Upper lobe of left lung (tissue), 6 donors: ENCODE measurements at regions not wholly inside any gene's neighbourhood (a gene's known extent, or its start where the extent isn't known, plus 50 kb on each side); places are given as distances from the start of the nearest gene placed in this dataset.

ENCODE experiments used
- ATAC-seq, 2 donors: fragments of 200-7000 bp; cut with Tn5 transposase; one replicate each; pipeline ENCODE4 v1.9.1; 2022; ENCODE audit warnings: mild to moderate bottlenecking in 2 of 2, moderate library complexity in 2 of 2; ENCODE audit not compliant: low FRiP score in 2 of 2
- DNase-seq, 2 donors: peaks; one replicate each; pipeline ENCODE4 v3.0.0-alpha.2; 2019 to 2020
- H3K27ac ChIP-seq, 4 donors: fragments of 200-600 bp; sonication (generic); one replicate each; pipeline ENCODE4 v1.5.1; 2016 to 2019
- H3K27me3 ChIP-seq, 4 donors: fragments of 200-600 bp; sonication (generic); one replicate each; pipeline ENCODE4 v1.5.1; 2017 to 2019
- H3K36me3 ChIP-seq, 4 donors: fragments of 200-600 bp; sonication (generic); one replicate each; pipeline ENCODE4 v1.5.1; 2016 to 2019
- H3K4me1 ChIP-seq, 4 donors: fragments of 200-600 bp; sonication (generic); one replicate each; pipeline ENCODE4 v1.5.1; 2018 to 2019
- H3K4me3 ChIP-seq, 4 donors: fragments of 200-600 bp; sonication (generic); one replicate each; pipeline ENCODE4 v1.5.1; 2017 to 2019; ENCODE audit warnings: mild to moderate bottlenecking in 2 of 4, moderate library complexity in 1 of 4
- H3K9me3 ChIP-seq, 4 donors: fragments of 200-600 bp; sonication (generic); one replicate each; pipeline ENCODE4 v1.5.1; 2018 to 2019
- EP300 ChIP-seq, 4 donors: sonication (generic); formaldehyde crosslinking; IDR thresholded peaks; one replicate each; pipeline ENCODE4 v1.5.1; 2017; ENCODE audit warnings: antibody characterized with exemption in 4 of 4, control low read depth in 2 of 4
- POLR2A ChIP-seq, 4 donors: fragments of 450-650 bp; IDR thresholded peaks; one replicate each; pipeline ENCODE4 v1.5.1; 2016 to 2017; ENCODE audit warnings: antibody characterized with exemption in 4 of 4, mild to moderate bottlenecking in 2 of 4
- POLR2AphosphoS5 ChIP-seq, 2 donors: sonication (generic); formaldehyde crosslinking; IDR thresholded peaks; one replicate each; pipeline ENCODE4 v1.5.1; 2017; ENCODE audit warnings: antibody characterized with exemption in 2 of 2
- WGBS, 2 donors: methylation state at CpG; one replicate each; pipeline ENCODE4 v1.1.5; 2017 to 2018; 5-methylcytosine and 5-hydroxymethylcytosine counted together
- TF ChIP-seq, protein P1 (sequence below), 6 experiments: fragments of 450-650 bp in 4 of 6; fragments of 200-600 bp in 2 of 6; sonication (generic) in 2 of 6; IDR thresholded peaks; one replicate each; pipeline ENCODE4 v1.5.1; 2016 to 2019; ENCODE audit warnings: antibody characterized with exemption in 6 of 6
- donor health status: DM: no; HTN: no; CAD: no; lungs with moderate emphysema.
- donor health status: DM: no; HTN: yes; CAD: no; lungs with severe emphysema.

DNA sequence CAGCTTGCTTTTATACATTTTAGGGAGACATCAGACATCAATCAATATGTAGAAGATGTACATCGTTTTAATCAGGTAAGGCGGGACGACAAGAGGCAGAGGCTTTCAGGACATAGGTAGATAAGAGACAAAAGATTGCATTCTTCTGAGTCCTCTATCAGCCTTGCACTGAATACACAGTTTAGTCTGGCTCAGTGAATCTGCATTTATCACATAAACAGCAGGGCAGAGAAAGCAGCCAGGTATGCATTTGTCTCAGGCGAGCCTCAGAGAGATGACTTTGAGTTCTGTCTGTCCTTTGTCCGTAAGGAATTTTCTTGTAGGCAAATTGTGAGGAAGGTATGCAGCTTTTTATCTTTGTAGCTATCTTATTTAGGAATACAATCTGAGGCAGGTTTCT, 202.8 kb upstream of the TAS2R1 start:
- no peak overlapping the region for H3K4me3 ChIP-seq
- TF ChIP-seq POLR2A (IDR thresholded peaks at IDR 0.05) (no peak), POLR2AphosphoS5 (IDR thresholded peaks at IDR 0.05) (no peak), EP300 (IDR thresholded peaks at IDR 0.05) (no peak)
- TF ChIP-seq, protein P1, sequence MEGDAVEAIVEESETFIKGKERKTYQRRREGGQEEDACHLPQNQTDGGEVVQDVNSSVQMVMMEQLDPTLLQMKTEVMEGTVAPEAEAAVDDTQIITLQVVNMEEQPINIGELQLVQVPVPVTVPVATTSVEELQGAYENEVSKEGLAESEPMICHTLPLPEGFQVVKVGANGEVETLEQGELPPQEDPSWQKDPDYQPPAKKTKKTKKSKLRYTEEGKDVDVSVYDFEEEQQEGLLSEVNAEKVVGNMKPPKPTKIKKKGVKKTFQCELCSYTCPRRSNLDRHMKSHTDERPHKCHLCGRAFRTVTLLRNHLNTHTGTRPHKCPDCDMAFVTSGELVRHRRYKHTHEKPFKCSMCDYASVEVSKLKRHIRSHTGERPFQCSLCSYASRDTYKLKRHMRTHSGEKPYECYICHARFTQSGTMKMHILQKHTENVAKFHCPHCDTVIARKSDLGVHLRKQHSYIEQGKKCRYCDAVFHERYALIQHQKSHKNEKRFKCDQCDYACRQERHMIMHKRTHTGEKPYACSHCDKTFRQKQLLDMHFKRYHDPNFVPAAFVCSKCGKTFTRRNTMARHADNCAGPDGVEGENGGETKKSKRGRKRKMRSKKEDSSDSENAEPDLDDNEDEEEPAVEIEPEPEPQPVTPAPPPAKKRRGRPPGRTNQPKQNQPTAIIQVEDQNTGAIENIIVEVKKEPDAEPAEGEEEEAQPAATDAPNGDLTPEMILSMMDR (IDR thresholded peaks at IDR 0.05): no peak
- no peaks in the 10 kb centered on the region for H3K9me3 ChIP-seq
- no peaks in the 10 kb centered on the region for H3K27me3 ChIP-seq
- no peaks in the 10 kb centered on the region for H3K36me3 ChIP-seq
- no peak overlapping the region for H3K27ac ChIP-seq
- ATAC-seq (no peak), DNase-seq (no peak)
- WGBS, 2 donors: 57 to 64% methylated on average over 5 of the region's 5 CpGs
- no peaks in the 10 kb centered on the region for H3K4me1 ChIP-seq

DNA sequence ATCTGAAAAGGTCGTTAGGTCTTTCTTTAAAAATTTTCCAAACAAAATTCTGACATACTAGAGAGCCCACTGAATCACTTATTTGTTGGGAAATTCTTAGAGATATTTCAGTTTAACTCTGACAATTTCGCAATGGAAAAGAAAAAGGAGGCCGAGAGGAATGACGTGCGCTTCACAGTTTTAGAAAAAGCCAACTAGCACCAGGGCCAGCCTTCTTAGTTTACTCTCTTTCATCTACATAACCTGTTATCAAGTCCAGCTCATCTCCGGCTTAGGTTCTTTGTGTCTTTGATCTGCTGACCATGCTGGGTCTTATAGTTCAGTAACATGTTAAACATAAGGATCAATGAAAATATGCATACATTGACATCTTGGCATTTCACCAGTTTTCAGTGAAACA, 201.7 kb upstream of the TAS2R1 start:
- Histone ChIP-seq H3K27me3 (no peaks in the 10 kb centered on the region), H3K4me3 (no peak overlapping the region), H3K9me3 (no peaks in the 10 kb centered on the region), H3K27ac (no peak overlapping the region), H3K36me3 (no peaks in the 10 kb centered on the region), H3K4me1 (no peaks in the 10 kb centered on the region)
- ATAC-seq: no peak
- TF ChIP-seq POLR2A (IDR thresholded peaks at IDR 0.05): no peak
- TF ChIP-seq, protein P1 (IDR thresholded peaks at IDR 0.05): no peak
- no peak for TF ChIP-seq EP300 (IDR thresholded peaks at IDR 0.05)
- TF ChIP-seq POLR2AphosphoS5 (IDR thresholded peaks at IDR 0.05): no peak
- DNase-seq: no peak
- 72 to 76% methylated on average over 6 of the region's 6 CpGs for WGBS, 2 donors

DNA sequence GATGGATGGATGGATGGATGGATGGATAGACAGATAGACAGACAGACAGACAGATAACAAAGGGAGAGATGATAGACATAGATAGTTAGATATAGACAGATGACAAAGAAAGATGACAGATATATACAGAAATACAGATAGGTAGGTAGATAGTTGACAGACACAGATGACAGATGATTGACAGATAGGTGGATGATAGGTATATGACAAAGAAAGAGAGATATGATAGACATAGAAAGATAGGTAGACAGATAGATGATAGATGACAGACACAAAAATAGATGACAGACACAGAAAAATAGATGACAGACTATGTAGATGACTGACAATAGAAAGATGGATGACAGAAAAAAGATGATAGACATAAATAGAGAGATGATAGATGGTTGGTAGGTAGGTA, 200.0 kb upstream of the TAS2R1 start:
- H3K4me1 ChIP-seq: no peaks in the 10 kb centered on the region

DNA sequence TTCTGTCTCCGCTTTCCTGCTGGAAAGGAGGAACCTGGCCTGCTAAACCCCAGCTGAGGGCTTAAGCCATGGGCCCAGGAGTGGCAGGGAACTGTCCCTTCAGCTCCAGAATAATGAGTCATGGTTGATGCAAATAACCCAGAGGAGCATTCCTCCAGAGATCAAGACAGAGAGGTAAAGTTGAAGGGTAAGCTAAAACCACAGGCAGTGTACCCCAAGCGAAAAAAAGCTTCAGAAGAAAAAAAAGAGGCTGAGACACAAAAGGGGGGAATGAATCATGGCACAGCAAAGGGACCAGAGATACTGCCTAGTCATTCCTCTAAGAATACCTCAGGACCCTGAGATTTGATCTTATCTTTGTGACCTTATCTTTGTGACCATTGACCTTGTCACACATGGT, 199.5 kb upstream of the TAS2R1 start:
- Histone ChIP-seq H3K4me1 (no peaks in the 10 kb centered on the region), H3K27me3 (no peaks in the 10 kb centered on the region)
- 70 to 82% methylated on average over 2 of the region's 2 CpGs for WGBS, 2 donors

More for the DNA sequence above, 200.0 kb upstream of the TAS2R1 start:
- H3K4me3 ChIP-seq: no peak overlapping the region
- H3K36me3 ChIP-seq: no peaks in the 10 kb centered on the region
- no peaks in the 10 kb centered on the region for H3K27me3 ChIP-seq
- DNase-seq (no peak), ATAC-seq (no peak)
- TF ChIP-seq POLR2AphosphoS5 (IDR thresholded peaks at IDR 0.05): no peak
- TF ChIP-seq, protein P1 (IDR thresholded peaks at IDR 0.05): no peak
- no peak for TF ChIP-seq EP300 (IDR thresholded peaks at IDR 0.05)
- no peak for TF ChIP-seq POLR2A (IDR thresholded peaks at IDR 0.05)
- no peak overlapping the region for H3K27ac ChIP-seq
- no peaks in the 10 kb centered on the region for H3K9me3 ChIP-seq

More for the DNA sequence above, 199.5 kb upstream of the TAS2R1 start:
- Histone ChIP-seq H3K9me3 (no peaks in the 10 kb centered on the region), H3K36me3 (no peaks in the 10 kb centered on the region), H3K4me3 (no peak overlapping the region), H3K27ac (no peak overlapping the region)
- TF ChIP-seq POLR2AphosphoS5 (IDR thresholded peaks at IDR 0.05) (no peak), POLR2A (IDR thresholded peaks at IDR 0.05) (no peak), EP300 (IDR thresholded peaks at IDR 0.05) (no peak)
- TF ChIP-seq, protein P1 (IDR thresholded peaks at IDR 0.05): no peak
- no peak for ATAC-seq
- DNase-seq: no peak
